ENCODE measurements at regions not wholly inside any gene's neighbourhood (a gene's known extent, or its start where the extent isn't known, plus 50 kb on each side); places are given as distances from the start of the nearest gene placed in this dataset.
"Not testable (repeated sequence)": the region's sequence is repeated elsewhere in the genome, so short reads cannot be mapped to it uniquely, and the experiment has no call there.

DNA sequence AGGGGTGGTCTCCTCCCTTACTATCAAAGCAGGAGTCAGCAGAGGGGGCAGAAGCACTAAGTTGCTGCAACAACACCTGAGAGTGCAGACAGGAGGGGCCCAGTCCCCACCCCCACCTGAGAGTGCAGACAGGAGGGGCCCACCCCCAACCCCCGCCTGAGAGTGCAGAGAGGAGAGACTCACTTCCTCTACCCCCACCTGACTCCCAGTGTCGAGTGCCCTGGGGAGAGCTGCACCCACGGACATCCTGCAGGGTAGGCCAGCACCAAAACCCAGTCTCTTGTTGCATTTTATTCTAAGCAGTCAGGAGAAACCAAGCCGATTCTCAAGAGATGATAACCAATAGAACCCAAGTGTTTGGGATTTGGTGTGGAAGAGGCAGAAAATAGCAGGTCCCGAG, 78.4 kb downstream of the NAPG start:
- DNase-seq: no peak

- DNase-seq: not testable (repeated sequence)
Measured at GRCh38 chr18:10606881-10607280, 81.1 kb downstream of the NAPG start.

GRCh38 chr18:10607332-10608248, 81.8 kb downstream of the NAPG start:
- DNase-seq: peak; percentile 12

DNA sequence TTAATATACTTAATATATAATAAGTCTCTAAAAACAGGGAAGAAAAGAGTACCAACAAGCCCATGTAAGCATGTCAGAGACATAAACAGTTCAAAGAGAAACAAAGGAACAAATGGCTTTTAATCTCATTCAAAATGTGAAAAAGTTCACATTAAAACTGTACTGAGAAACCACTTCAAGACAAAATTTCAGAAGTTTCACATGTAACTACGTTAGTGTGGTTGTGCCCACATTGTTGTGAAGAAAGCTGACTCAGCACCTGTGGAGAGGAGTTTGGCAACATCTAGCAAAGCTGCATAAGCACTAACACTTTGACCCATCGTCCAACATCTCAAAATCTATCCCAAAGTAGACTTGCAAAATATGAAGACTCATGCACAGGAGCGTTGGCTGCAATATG, 82.6 kb downstream of the NAPG start:
- DNase-seq: not testable (repeated sequence)

DNA sequence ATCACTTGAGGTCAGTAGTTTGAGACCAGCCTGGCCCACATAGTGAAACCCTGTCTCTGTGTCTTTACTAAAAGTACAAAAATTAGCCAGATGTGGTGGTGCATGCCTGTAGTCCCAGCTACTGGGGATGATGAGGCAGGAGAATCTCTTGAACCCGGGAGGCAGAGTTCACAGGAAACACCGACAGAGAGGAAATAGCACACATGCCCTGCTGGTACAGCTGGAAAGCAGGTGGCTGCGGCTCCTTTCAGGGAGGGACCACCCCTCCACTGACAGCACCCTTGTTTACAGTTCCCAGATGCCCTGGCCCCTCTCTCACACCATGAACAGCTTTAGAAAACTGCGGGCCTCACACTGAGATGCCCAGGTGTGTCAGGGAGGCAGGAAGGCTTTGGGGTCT, 83.2 kb downstream of the NAPG start:
- not testable (repeated sequence) for DNase-seq

DNA sequence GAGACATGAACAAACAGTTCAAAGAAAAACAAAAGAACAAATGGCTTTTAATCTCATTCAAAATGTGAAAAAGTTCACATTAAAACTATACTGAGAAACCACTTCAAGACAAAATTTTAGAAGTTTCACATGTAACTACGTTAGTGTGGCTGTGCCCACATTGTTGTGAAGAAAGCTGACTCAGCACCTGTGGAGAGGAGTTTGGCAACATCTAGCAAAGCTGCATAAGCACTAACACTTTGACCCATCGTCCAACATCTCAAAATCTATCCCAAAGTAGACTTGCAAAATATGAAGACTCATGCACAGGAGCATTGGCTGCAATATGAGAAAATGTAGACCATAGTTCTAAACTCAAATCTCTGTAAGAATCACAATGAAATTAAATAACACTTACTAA, 87.4 kb downstream of the NAPG start:
- DNase-seq: not testable (repeated sequence)

GRCh38 chr18:10616714-10617113, 90.9 kb downstream of the NAPG start:
- DNase-seq: not testable (repeated sequence)

DNA sequence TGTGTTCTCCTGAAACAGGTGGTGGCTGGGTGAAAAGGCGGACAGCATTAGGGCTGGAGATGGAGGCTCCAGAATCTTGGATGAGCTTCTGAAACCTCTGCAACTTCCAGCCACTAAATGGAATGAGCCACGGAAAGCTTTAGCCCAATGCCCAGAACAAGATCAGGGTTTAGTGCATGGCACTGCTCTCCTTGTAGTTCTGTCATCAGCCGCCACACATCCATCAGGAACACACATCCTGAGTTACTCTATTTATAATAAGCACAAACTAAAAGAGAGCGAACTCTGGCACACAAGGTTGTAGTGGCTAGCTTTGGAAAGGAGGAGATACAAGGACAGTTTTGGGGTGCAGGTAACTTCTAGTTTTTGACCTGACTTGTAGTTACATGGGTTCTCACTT, 93.0 kb downstream of the NAPG start:
- DNase-seq: not testable (repeated sequence)

DNA sequence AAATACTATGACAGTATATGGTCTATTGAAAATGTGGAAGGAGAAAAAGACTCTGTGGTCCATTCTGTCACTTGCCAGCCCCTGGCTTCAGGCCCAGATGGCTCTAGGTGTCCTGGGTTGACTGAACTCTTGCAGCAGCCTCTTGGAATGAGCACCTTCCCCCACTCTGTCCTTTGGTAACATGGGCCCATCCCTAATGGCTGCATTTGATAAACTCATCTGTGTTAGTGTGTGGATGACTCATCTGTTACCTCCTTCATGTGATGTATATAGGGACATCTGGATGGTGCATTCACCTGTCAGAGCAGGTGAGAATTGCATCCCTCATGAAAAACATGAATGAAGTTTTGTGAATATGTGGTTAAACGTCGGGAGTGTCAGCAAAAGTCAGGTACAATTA, 93.5 kb downstream of the NAPG start:
- not testable (repeated sequence) for DNase-seq

GRCh38 chr18:10619833-10620232, 94.0 kb downstream of the NAPG start:
- not testable (repeated sequence) for DNase-seq

Measured in fibroblast of skin of scalp (primary cell).